Fibroblast of upper back skin (primary cell): ENCODE measurements at regions not wholly inside any gene's neighbourhood (a gene's known extent, or its start where the extent isn't known, plus 50 kb on each side); places are given as distances from the start of the nearest gene placed in this dataset.

ENCODE experiments used
- DNase-seq: peaks from one replicate; pipeline ENCODE4 v3.0.0-alpha.2; 2013

DNA sequence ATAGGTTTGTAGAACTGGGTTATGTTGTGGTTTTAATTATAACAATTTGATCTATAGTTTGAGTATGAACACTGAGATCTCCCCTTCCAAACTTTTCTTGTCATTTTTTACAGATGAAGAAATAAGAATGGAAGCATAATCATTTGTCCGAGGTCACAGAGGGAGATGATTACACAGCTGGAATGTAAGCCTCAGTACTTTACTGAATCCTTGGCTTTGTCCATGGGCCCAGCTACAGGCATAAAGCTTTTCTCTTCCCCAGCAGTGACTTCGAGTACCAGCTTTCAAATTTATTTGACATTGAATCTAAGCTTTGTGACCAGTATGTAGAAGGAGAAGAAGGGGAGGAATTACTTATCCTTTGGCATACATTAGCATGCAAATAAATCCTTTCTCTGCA lies 80.9 kb upstream of the DCBLD2 start:
- DNase-seq = peak; percentile 50

DNA sequence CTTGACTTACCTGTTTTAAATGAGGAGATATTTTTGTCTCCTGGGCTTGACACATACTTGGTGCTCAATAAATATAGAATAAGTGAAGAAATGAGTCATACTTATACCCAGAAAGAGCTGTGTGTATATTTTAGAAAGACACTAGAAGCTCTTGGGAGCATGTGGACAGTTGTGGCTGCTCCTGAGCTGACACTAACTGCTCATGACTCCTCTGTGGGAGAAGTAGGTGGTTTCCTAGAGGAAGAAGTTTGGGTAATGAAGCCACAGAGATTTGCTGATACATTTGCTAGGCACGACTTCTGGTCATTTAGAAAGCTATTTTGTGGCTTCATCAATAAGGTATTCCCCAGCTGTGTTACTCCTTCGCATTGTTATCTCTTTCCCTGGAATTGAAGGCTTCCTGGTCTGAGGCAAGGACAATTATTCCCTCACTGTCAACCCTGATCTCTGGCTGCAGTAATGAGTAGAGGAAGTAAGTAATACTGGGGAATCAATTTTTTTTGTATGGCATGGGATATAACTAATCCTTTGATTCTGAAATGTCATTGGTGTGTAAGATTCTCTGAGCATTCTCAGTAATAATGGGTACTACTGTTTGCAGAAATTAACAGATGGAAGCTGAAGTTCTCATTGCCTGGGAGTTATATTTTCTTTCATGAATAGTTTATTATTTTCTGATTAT lies 79.6 kb upstream of the DCBLD2 start:
- peak; percentile 81 for DNase-seq

DNA sequence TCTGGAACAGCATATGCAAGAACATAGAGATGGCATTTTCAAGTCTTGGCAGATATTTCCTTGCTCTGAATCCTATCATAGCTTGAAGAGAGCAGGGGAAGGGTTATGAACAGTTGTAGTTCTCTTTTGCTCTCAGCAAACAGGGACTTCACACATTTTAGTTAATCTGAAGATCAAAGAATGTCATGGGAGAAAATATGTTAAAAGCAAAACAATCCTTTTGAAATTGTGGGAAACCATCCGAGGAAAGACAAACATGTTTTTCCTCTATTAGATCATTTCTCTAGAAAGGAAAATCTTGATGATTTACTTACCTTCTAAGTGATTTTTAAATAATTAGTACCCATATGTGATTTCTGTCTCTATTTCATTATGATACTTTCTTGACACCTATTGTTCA lies 77.8 kb upstream of the DCBLD2 start:
- no peak for DNase-seq

DNA sequence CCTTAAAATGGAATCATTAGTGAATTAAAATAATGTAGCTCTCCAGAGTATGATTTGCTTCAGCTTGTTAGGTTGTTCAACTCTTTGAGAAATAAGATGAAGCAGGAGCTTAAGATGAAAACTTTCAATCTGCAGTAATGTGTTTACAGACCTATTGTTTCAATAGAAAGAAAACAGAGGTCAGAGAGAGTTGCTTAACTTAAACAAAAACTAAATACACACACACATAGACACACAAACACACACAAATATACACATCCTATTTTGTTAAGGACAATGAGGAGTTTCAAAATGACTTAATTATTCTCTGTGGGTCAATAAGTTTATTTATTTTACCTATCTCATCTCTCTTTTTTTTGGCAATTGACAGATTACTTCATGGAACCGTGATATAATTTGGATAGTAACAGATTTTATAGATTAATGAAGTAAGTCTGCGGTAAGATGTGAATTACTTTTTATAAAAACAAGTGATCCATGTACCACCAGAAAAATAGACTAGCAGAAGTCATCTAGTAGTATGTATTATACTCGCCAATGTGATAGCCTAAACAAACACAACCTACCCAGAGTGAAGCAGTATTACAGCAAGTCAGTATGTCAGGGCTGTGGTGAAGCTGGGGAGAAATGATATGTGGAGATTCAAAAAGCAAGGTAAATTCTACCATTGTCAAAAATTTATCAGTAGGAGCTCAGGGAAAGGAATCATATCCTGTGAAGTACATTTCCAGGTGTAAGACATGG lies 76.7 kb upstream of the DCBLD2 start:
- no peak for DNase-seq

DNA sequence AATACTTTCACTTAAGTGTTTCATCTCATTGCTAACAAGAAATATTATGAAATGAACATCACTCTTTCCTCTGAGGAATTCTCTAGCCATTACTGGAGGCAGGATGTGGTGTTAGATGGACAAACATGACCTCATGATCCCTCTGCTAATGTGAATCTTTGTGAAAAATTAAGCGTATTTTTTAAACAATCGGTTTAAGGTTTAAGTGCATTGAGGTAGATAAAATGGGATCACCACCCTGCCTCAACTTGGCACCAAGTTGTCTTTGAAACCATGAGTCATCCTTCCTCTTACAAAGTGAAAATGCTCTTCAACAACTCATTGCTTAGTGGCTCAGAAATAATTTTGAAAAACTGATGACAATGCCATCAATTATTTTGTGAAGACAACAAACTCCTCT lies 76.0 kb upstream of the DCBLD2 start:
- peak; percentile 85 for DNase-seq

DNA sequence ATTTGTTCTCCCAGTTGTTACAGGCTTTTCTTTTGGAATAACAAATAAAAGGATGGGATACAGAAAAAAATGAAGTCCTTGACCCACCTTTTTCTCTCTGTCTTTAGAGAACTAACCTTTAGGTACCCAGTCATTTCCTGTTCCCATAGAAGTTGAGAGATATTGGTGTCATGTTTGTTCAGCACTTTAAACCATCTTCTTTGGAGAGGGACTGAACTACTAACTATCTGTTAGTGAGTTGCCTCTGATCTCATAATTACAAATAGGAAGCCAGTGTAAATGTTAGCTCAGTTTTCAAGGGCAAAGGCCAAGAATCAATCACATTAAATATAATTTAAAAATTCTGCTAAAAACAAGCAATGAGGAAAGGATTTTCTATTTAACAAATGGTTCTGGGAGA lies 72.9 kb upstream of the DCBLD2 start:
- no peak for DNase-seq

DNA sequence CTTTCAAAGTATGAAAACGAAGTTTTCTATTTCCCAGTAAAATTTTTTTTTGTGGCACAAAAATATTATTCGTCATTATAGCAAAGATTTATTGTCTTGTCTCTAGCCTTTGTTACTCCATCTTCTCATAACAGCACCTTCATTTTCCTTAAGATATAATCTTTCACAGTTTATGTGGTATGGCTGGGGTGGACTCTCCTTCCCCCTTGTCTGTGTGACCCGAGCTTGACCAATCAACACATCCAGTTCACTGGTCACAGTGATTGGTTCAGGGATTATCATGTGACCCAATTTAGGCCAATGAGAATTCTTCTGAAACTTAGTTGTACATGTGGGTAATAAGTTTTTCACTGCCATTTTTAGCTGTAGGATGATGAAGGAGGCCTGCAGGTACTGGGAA lies 71.2 kb upstream of the DCBLD2 start:
- DNase-seq = no peak

DNA sequence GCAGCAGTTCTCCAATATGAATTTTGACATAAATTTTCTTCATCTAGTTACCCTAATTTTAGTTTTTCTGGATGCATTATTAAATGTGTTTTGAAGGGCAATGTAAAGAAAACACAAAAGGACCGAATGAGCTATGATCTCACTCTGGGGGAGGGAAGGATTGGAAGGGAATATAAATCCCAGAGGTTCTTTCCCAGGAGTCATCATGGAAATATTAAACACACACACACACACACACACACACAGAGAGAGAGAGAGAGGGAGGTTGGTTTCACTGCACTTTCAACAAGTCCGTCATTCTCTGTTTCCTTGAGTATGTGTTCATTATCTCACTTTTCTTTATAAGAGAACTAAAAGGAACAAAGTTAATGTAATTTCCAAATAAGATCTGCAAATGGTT lies 70.7 kb upstream of the DCBLD2 start:
- DNase-seq = peak; percentile 97

DNA sequence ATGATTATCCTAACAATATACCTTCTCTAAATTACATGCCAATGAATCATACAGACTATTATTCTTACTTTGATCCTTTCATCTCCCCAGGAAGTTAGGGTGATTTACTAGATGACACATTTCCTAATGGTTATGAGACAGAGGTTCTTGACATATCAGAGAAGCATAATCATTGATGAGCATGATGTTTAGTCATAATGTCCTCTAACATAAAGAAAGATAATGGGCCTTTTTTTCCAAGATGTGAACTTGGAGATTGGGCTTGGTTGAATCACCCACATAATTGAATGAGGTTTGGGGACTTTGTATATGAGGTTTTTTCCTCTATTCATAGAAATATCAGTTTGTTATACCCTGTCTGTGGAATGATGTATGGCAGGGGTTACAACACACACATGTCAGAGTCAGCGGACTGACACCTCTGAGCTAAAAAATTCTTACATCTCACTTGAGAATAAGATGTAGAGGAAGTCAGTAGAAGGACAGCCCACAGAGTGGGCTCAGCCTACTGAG lies 69.7 kb upstream of the DCBLD2 start:
- DNase-seq = peak; percentile 96

DNA sequence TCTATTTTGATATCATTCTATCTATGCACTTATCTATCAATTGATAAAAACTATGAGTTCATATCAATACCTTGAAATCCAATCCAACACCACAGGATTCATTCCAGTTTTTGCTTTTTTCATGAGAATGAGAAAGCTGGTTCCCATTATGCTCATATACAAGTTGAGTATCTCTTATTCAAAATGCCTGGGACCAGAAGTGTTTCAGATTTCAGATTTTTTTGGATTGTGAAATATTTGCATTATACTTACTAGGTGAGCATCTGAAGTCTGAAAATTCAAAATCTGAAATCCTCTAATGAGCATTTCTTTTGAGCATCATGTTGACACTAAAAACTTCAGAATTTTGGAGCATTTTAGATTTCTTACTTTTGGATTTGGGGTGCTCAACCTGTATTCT lies 67.8 kb upstream of the DCBLD2 start:
- DNase-seq = no peak

DNA sequence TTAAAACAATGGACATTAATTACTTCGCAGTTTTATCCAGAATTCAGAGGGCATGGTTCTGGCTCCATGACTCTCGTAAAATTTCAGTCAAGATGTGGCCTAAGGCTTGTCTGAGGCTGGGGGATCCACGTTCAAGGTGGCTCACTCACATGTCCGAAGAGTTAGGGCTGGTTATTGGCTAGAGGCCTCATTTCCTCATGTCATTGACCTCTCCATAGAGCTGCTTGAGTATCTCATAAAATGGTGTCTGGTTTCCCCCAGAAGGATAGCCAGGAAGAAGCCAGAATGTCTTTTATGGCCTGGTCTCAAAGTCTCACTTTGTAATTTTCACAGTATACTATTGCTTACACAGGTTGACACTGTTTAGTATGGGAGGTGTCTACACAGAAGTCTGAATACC lies 67.3 kb upstream of the DCBLD2 start:
- DNase-seq = no peak

DNA sequence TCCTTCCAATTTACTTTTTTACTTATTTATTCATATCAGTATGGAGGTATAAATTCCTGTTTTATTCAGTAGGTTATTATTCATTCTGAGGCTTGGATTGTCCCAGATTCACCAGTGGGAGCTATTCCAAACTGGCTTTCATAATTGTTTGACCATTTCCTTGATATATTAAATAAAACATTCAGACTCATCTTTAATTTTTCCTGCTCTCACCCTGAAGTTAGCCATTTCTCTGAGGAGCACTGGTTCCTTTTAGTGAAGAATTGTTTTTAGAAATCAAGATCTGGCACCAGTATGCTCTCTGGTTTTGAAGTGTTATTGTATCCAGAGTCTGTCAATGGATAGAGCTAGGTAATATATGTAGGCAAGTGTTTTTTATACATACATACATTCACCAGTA lies 66.9 kb upstream of the DCBLD2 start:
- DNase-seq = no peak

DNA sequence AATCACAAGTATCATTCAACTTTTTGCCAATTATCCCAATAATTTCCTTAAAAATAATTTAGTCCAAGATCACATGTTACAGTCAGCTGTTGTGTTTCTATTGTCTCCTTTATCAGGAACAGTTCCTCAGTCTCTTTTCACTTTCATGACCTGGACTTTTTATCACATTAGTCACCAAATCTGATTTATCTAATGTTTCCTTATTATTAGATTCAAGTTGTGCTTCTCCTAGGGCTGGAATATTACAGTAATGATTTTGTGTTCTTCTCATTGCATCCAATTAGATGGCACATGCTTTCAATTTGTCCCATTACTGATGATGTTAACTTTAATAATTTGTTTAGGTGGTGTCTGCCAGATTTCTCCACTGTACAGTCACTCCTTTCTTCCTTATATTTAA lies 66.3 kb upstream of the DCBLD2 start:
- DNase-seq = no peak

DNA sequence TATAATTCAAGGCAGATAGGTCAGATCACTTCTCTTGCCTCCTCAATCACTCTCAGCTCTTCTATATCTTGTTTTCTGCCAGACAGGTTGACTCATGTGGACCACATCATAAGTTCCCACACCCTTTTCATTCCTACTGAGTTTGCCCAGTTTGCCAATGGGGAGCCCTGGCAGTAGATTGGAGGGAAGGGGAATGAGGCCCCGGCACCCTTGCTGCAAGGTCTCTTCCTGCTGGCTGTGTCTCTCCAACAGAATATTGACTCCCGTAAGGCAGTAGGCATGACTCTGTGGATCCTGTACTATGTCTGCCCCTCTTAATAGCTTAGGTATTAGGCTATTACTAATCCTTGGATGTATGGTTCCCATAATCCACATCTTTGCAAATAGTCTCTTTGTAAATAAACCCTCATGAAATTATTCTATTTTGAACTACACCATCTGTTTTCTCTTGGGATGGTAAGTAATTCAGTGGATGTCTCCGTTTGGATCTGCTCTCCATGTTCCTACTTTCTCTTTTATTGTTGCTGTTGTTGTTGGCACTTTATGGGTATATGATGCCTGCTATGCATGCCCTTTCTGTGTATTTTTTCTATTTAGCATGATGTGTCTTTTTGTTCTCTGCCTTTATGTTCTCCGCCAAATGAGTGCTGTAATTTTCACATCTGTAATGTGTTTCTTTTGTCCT lies 65.5 kb upstream of the DCBLD2 start:
- no peak for DNase-seq

DNA sequence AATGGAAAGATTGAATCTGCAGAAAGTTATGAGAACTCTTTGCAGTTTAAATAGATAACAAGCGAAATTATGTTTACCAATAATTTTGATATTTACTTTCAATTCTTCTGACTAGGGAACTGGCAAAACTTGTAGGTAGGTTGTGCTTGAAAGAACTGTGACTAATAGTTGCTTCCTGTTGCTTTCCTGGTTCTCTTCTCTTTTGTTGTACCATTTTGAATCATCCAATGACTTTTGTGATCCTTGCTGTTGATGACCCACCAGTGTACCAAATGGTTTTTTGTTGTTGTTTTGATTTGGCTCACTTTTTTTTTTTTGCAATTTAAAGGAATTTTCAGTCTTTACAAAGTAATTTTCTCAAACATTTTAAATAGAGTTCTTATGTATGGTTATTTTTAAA lies 64.9 kb upstream of the DCBLD2 start:
- no peak for DNase-seq

DNA sequence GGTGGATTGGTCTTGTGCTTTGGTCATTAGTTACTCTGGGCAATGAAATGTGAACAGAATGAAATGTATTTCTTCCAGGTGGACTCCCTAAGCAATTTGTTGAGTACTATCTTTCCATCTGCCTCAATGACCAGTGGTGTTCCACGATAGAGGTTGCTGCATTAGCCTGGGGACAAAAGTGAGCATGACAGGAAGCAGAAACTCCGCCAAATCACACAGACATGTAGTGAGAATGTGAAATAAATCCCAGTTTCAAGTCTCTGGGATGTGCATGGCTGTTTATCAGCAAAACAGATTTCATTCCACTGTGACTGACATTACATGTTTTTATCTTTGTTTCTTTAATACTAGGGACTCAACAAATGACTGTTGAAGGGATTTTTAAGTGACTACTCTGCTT lies 63.3 kb upstream of the DCBLD2 start:
- no peak for DNase-seq

DNA sequence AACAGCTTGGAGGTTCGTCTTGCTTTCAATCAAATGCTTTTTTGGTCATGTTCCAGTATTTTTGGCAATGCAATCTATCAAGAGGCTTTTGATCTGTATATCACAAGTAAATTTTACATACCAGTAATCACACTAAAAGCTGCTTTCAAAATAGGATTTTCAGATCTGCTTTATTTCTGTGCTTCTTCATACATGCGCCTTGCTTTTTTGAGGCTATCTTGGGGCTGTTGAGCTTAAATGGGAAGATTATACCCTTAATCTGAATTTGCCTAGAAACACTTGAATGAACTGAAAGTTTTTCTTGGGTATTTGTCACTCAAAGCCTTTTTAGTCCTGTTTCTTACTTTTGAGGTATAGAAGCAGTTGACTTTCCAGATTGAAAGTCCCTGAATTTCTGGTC lies 62.1 kb upstream of the DCBLD2 start:
- no peak for DNase-seq

DNA sequence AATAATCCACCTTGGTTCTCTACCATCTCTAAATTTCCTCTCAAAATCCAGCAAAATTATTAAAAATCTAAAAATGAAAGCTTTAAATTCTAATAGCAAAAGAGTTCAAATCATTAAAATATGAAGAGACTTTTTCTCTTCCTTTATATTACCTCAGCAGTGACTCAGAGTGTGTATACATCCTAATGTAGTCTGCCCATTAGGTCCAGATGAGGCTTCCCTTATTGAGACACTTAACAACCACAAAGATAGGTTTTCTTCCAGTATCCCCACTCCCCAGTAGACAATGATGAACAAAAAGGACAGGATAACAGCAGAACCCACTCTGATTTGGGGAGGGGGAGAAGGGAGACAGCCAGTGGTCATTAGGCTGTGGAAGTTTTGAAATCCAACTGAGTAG lies 61.5 kb upstream of the DCBLD2 start:
- DNase-seq = peak; percentile 76

DNA sequence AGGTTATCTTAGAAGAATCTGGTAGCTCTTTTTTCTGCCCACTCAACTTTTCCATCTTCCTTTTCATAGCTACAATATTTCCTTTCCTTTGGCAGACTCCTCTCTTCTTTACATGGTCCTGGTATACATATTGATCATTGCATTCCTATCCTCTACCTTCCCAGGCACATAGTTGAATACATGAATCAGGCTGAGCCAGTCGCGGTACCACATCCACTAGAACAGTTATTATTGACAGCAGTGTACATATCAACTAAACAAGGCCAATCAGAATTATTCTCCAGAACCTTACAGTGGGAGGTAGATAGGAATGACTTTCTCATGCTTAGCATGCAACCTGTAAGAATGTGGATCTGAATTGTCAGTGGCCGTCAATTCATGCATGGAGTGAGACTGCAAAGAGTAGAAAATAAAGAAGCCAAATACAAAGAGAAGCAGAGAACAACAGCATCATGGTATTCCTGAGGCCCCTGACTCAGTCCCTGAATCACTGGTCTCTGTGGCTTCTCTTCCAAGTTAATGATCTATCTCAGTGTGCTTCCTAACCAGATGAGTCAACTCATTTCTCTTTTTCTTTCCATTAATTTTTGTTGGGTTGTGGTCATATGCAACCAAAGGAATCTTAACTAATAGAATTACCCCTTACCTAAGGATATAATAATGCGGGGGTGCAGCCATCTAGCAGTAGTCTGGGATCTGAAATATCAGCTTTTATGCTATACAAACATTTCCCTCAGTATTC lies 60.9 kb upstream of the DCBLD2 start:
- DNase-seq = peak; percentile 97

DNA sequence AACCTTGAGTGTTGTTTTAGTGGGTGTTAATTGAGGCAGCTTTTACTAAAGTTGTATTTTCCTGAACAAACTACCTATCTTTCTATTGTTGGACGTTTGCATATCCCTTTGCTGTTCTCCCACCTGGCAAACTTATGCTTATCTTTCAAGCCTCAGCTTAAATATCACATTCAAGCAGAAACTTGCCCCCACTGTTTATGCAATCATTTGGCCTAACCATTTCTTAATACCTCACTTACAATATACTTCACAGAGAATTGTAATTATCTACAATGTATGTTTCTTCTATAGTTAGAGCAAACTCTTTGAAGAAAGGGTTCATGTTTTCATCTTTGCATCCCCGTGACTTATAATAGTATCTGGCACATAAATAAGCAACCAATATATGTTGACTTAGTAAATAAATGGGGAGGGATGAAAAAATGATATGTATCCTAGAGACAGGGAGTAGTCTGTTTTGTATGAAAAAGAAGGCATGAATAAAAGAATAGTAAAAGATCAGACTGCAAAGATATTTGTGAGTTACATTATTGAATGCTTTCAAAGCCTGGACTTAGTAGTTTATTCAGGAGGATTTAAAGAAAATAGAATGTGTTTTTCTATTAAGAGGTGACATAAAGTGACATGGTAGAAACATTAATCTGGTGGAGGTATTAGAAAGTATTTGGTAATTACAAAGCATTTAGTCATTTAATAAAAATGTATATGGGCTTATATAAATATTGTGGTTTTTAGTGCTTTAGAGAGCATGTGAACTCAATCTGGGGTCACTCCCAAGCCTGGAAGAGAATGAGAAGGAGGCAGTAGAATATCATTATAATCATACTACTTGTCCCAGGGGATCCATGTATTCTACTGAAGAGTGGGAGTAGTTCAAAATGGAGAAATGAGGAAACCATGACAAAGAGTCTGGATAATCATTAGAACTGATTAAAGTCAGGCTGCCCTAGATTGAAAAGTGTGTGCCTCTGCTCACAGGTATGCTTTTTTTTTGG lies 60.0 kb upstream of the DCBLD2 start:
- peak; percentile 96 for DNase-seq

DNA sequence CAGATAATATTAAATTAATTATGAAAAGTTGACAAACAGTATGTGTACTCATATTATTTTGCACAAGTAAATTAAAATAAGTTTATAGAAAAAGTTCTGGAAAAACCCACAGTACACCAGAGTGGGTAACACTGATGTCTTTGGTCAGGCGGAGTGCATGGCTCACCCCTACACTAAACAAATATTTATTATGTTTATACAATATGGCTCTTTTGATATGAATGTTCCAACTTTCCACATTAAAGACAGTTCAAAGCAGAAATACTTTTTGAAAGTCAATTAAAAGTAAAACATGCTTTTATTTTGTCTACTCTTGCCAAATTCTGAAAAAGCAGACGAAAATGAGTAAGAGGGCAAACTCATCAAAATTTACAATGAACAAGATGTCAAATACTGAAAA lies 56.2 kb upstream of the DCBLD2 start:
- no peak for DNase-seq

DNA sequence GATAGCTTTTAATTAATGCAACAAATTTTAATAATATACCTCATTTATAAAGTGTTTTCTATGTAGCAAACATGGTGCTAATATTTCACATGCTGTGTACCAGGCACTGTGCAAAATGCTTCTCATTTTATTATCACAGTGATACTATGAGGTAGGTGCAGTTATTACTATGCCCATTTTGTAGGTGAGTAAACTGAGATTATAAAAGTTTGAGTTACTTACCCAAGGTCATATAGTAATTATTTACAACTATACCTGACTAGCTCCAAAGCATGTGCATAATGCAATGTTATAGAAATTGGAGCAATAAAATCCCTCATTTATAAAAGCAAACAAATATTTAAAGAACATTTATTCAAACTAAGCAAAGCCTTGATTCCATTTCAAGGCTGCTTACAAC lies 54.5 kb upstream of the DCBLD2 start:
- no peak for DNase-seq
